HuH-7.5 (cell line): ENCODE measurements at regions not wholly inside any gene's neighbourhood (a gene's known extent, or its start where the extent isn't known, plus 50 kb on each side); places are given as distances from the start of the nearest gene placed in this dataset.
"Not testable (repeated sequence)": the region's sequence is repeated elsewhere in the genome, so short reads cannot be mapped to it uniquely, and the experiment has no call there.

Experiments
- DNase-seq: peaks from one replicate; pipeline ENCODE4 v3.0.0; 2011; ENCODE audit warnings: low spot score

DNA sequence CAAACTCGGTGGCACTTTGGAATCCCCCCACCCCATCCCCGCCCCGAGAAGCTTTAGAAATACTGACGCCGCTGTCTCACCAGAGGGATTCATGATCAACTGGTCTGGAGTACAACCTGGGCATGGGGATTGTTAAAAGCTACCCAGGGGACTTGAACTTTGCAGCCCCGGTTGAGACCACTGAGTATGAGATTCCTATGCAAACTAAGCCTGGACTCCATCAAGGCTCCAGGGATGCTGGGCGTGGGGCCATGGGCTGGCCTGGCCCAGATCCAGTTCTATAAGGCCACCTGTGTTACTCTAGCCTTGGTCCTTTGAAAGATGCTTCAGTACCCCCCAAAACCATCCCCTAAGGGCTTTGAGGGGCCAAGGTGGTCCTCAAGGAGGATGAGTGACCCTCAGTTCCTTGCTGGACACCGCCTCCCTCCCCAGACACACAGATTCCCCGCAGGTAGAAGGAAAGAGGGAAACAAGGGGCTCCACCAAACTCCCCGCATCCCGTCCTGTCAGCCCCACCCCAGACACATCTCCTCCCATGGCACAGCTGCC is 68.5 kb downstream of the MRPL36 start:
- no peak for DNase-seq

DNA sequence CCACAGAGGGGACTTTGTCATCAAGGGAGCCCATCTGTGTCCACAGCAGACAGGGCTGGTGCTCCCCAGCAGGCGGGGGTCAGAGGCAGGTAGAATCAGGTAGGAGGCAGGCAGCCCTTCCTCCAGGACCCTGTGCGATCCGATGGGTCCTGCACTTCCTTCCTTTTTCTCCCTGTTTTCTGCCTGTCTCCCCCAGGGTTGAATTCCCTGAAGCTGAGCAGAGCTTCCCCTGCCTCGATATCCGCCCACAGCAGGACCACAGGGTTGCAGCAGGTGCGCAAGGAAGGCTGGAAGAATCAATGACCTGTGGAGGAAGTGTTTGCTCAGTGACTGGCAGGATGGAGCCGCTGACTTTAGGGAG is 69.2 kb downstream of the MRPL36 start:
- no peak for DNase-seq

DNA sequence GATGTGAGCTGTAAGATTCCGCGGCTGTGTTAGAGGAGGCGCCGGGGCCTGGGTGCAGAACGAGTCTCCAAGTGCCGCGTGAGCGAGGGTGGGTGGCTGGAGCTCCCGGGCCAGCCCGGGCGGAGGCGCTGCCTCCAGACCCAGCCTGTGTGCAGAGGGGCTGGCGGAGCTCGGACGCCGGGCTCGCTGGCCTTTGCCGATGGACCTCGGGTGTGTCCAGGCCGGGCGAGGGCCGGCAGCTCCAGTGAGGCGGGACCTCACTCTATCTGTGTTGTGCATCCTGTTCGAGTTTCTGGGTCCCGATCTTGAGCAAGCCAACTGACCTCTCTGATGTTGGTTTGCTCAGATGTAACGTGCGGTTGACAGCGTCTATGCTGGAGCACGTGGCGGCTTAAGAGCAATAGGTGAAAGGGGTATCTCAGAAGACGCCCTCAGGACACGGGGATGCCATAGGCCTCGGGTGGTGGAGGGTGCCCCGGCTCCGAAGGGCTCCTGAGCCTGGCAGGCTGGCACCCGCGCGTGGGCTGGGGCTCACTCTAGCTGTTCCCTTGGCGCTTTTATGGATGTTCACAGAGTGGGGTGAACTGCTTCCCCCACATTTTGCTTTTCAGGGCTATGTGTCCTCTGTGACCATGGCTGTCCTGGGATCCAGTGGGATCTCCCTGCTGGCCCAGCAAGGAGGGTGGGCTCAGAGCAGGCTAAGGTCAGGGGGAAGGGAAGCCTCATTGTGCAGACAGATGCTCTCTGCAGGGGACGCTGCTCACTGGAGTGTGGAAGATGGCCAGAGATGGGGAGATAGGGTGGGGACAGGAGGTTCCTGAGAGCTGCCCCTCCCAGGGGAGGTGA is 69.8 kb downstream of the MRPL36 start:
- no peak for DNase-seq

GRCh38 chr5:1728846-1729245 is 70.8 kb downstream of the MRPL36 start:
- DNase-seq = no peak

- DNase-seq = no peak
These were observed 72.1 kb downstream of the MRPL36 start for GRCh38 chr5:1727571-1727970.

DNA sequence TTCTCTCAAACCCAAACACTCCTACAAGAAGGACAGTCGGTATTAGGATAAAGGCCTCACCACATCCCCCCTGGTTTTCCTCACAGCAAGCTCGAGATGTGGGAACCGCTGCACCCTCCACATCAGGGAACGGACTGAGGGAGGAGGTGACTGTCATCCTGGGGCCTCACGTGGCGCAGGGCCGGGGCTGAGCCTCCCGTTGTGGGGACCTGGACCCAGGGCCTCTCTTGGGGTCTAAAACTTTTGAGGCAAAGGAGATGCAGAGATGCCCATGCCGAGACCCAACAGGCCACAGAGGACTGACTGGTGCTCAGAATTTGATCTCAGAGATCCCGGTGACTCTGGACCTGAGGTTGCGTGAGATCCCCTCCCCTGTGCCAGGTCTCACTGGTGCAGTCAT is 72.7 kb downstream of the MRPL36 start:
- DNase-seq = no peak

GRCh38 chr5:1726469-1726865 is 73.2 kb downstream of the MRPL36 start:
- no peak for DNase-seq

GRCh38 chr5:1725641-1726468 is 73.8 kb downstream of the MRPL36 start:
- no peak for DNase-seq

DNA sequence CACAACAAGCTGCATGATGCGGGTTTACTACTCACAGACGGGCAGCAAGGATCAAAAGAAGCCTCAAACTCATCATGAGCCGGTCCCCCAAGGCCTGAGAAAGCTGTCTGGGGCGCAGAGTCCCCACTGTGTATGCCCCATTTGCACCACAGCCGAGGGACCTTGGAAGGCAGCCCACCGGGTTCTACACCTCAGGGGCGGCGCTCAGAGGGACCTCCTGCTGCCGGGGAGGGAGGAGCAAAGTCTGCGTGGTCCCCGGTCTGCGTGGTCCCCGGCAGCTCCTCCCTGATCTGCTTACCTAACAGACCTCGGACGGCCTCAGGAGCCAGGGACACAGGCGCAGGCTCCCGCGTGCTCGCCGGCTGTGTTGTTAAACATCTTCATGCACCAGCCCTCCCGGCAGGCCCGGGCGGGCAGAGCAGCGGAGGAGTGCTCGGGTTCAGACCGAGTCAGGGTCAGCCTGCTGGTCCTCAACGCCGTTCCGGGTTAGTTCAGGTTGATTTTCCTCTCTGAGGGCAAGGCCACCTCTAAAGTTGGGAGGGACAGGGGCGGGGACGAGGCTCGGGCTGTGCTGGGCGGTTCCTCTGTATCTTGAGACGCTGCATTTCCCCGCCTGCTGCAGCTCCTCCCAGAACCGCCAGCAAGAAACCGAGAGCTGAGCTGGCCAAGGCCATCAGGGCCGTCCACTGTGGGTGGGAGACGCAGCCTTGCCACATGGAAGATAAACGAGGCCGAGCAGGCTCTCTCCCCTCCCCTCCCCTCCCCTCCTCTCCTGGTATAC is 74.6 kb downstream of the MRPL36 start:
- DNase-seq = no peak

- DNase-seq = no peak
These were observed 75.4 kb downstream of the MRPL36 start for GRCh38 chr5:1723957-1724821.

GRCh38 chr5:1723476-1723875 is 76.2 kb downstream of the MRPL36 start:
- no peak for DNase-seq

- DNase-seq = no peak
These were observed 76.8 kb downstream of the MRPL36 start for GRCh38 chr5:1722877-1723276.

DNA sequence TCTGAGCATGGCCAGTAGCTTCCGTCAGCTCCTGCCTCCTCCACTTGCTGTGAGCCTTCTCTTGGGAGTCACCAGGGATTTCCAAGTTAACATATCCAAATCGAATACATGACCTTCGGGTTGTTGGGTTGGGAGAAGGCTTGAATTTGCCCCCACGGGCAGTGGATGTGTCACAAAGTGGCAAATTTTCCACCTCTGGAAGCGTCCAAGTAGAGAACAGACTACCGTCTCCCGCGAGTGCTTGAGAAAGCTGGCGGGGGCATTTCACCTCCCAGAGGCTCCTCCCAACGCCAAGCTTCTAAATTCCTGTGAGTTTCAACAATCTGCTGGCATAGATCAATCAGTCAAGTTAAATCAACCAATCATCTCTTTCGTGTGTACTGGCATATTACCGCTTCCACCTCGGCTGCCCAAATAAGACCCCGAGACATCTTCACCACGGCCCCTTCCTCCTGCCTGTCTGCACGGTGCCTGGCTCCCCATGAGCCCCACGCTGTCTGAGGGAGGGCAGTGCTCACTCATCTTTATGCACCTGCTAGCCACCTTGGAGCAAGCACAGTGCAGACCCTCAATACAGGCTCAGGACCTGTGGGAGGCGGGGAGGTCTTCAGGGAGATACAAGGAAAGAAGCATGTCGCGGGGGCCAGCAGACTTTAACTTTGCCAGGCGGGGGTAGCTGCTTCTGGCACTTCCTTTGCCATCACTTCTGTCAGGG is 79.1 kb downstream of the MRPL36 start:
- no peak for DNase-seq

DNA sequence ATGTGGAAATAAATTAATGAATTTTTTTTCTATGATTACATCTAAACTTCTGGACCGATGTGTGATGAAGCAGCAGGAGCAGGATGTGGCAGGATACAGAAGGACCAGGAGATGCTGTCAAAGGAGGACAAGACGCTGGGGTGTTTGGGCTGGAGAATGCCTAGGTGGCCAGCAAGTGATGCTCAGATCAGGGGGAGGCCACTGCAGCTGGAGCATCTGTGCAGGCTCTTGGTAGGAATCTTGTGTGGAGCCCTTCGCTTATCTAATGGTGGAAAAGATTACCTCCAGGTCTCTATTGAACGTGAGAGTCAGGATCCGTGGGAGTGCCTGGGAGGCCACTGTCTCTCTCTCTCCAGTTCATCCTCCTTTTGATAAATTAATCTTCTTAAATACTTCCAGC is 79.8 kb downstream of the MRPL36 start:
- DNase-seq = no peak

DNA sequence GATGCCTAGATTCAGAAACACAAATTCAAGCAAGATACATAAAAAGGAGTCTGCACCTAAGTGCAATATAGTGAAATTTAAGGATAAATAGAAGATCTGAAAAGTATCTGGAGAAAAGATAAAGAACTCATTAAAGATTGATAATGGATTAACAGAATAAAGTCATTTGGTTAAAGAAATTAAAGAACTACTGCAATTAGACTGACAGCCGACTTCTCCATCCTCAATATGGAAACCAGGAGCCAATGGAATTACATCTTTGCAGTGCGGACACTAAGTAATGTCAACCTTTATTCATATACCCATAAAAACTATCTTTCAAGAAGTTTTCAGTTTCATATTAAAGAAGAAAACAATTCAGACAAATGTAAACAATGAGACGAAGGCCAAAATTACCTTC is 81.0 kb downstream of the MRPL36 start:
- DNase-seq = no peak

DNA sequence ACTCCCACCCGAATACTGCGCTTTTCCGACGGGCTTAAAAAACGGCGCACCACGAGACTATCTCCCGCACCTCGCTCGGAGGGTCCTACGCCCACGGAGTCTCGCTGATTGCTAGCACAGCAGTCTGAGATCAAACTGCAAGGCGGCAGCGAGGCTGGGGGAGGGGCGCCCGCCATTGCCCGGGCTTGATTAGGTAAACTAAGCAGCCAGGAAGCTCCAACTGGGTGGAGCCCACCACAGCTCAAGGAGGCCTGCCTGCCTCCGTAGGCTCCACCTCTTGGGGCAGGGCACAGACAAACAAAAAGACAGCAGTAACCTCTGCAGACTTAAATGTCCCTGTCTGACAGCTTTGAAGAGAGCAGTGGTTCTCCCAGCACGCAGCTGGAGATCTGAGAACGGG is 89.5 kb downstream of the MRPL36 start:
- DNase-seq = not testable (repeated sequence)

GRCh38 chr5:1709171-1709803 is 90.3 kb downstream of the MRPL36 start:
- no peak for DNase-seq

DNA sequence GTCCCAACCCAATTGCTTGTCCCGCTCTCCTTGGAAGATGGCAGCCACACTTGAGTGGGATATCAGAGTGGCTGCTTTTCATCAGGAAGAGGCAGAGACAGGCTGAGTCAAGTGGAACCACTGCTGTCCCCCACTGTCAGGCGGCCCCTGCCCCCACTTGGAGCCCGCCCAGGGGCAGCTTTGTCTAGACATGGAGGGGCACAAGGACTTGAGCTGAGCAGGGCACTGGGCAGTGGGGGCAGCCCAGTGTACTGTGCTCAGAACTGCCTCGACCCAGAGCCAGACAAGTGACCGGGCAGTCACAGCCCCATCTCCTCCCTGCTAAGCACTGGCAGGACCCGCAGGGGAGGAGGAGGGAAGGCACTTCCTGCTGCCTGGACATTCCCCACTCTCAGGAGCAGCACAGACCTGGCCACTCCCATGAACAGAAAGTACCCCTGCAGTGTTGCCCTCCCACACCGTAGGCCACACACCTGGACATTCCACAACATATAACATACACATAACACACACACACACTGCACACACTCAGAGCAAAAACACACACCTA is 91.0 kb downstream of the MRPL36 start:
- no peak for DNase-seq

DNA sequence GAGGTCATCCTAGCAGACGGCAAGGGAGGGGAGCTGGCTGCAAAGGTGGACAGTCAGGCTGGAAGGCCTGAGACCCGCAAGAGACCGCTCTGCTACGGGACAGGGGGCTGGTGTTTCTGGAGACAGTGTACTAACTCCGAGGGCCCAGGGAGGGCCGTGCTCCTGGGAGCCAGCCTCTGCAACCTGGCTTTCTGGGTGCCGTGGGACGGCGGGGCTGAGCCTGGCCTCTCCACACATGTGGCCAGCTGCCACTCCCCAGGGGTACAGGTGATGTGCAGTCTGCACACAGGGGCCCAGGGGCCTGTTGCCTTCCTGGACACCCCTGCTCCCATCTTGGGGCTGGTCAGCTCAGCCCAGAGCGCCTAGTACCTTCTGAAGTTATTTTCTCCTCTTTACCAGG is 92.2 kb downstream of the MRPL36 start:
- no peak for DNase-seq

- DNase-seq = no peak
These were observed 93.2 kb downstream of the MRPL36 start for GRCh38 chr5:1706428-1706827.
